AG04450 (cell line): ENCODE measurements at regions not wholly inside any gene's neighbourhood (a gene's known extent, or its start where the extent isn't known, plus 50 kb on each side); places are given as distances from the start of the nearest gene placed in this dataset.

Experiments
- CTCF ChIA-PET: fragments of 300-600, 350-600 bp; formaldehyde crosslinking; extraction: SDS; loops from one replicate; lab custom pipeline; 2022; ENCODE audit warnings: antibody characterized with exemption, inconsistent platforms; lab: Charles Lee
- POLR2A ChIA-PET: fragments of 350-600 bp; formaldehyde crosslinking; extraction: SDS; loops from one replicate; lab custom pipeline; 2021; ENCODE audit warnings: antibody characterized with exemption, inconsistent platforms; lab: Yijun Ruan, JAX
- DNase-seq: peaks from one replicate; pipeline ENCODE4 v3.0.0-alpha.2; 2011; ENCODE audit warnings: low read depth, low spot score
- H3K27ac ChIP-seq: one replicate; pipeline ENCODE4 v1.5.1; 2012; ENCODE audit warnings: low read depth, low read length, control low read depth
- H3K27me3 ChIP-seq: one replicate; pipeline ENCODE4 v1.6.0; 2012; ENCODE audit warnings: low read length; ENCODE audit not compliant: control insufficient read depth, insufficient read depth
- H3K4me3 ChIP-seq: 2 replicates; pipeline ENCODE4 v1.5.1; 2011; ENCODE audit warnings: mild to moderate bottlenecking, low read depth, low read length, control low read depth
- H3K9me3 ChIP-seq: 2 replicates; pipeline ENCODE4 v1.5.1; 2012; ENCODE audit warnings: low read length; ENCODE audit not compliant: control insufficient read depth, insufficient read depth
- CTCF ChIP-seq: IDR thresholded peaks from 2 replicates; pipeline ENCODE4 v1.5.1; 2011; ENCODE audit warnings: low read depth, low read length, control low read depth, inconsistent platforms

- no peak for TF ChIP-seq CTCF
- H3K4me3 ChIP-seq, result no peak overlapping the region
- H3K9me3 ChIP-seq, result no peaks in the 10 kb centered on the region
- DNase-seq, result no peak
- H3K27me3 ChIP-seq, result no peaks in the 10 kb centered on the region
- ChIA-PET CTCF (no interaction called here), POLR2A (no interaction called here)
- no peak overlapping the region for H3K27ac ChIP-seq
These were observed 458.8 kb downstream of the RFC3 start for GRCh38 chr13:34276764-34277163.

GRCh38 chr13:34277936-34278335, 460.0 kb downstream of the RFC3 start:
- ChIA-PET CTCF (no interaction called here), POLR2A (no interaction called here)
- Histone ChIP-seq H3K27ac (no peak overlapping the region), H3K4me3 (no peak overlapping the region), H3K9me3 (no peaks in the 10 kb centered on the region), H3K27me3 (no peaks in the 10 kb centered on the region)
- DNase-seq, result no peak
- TF ChIP-seq CTCF, result no peak

- Histone ChIP-seq H3K9me3 (no peaks in the 10 kb centered on the region), H3K4me3 (no peak overlapping the region), H3K27me3 (no peaks in the 10 kb centered on the region), H3K27ac (no peak overlapping the region)
- DNase-seq, result no peak
- CTCF ChIA-PET, result no interaction called here
- POLR2A ChIA-PET, result no interaction called here
- no peak for TF ChIP-seq CTCF
These were observed 460.8 kb downstream of the RFC3 start for GRCh38 chr13:34278780-34279179.

GRCh38 chr13:34290661-34291060, 472.7 kb downstream of the RFC3 start:
- TF ChIP-seq CTCF, result no peak
- no peaks in the 10 kb centered on the region for H3K27me3 ChIP-seq
- DNase-seq, result no peak
- no peak overlapping the region for H3K4me3 ChIP-seq
- H3K27ac ChIP-seq, result no peak overlapping the region
- CTCF ChIA-PET, result no interaction called here
- H3K9me3 ChIP-seq, result no peaks in the 10 kb centered on the region
- POLR2A ChIA-PET, result no interaction called here

- ChIA-PET POLR2A (no interaction called here), CTCF (no interaction called here)
- no peaks in the 10 kb centered on the region for H3K27me3 ChIP-seq
- H3K9me3 ChIP-seq, result no peaks in the 10 kb centered on the region
- no peak for DNase-seq
- no peak for TF ChIP-seq CTCF
- no peak overlapping the region for H3K27ac ChIP-seq
- no peak overlapping the region for H3K4me3 ChIP-seq
These were observed 476.7 kb downstream of the RFC3 start for GRCh38 chr13:34294483-34295129.
